OCI-LY3 (cell line): ENCODE measurements at regions not wholly inside any gene's neighbourhood (a gene's known extent, or its start where the extent isn't known, plus 50 kb on each side); places are given as distances from the start of the nearest gene placed in this dataset.

Experiments used
- H2AFZ ChIP-seq: fragments of 200-600, 300-600 bp; shearing (Covaris generic); 2 replicates; pipeline ENCODE4 v1.6.0; 2014; ENCODE audit warnings: antibody characterized with exemption, low read depth, low read length
- H3K27ac ChIP-seq: fragments of 200-600, 300-600 bp; sonication (generic); 2 replicates; pipeline ENCODE4 v1.5.1; 2014; ENCODE audit warnings: mild to moderate bottlenecking, low read length, moderate library complexity, mixed read lengths
- H3K27me3 ChIP-seq: fragments of 200-600, 300-600 bp; sonication (generic); 2 replicates; pipeline ENCODE4 v1.6.1; 2014; ENCODE audit warnings: low read depth, low read length, mixed read lengths
- H3K36me3 ChIP-seq: fragments of 200-600, 300-600 bp; sonication (generic); replicated peaks from 2 replicates; pipeline ENCODE3; 2014; ENCODE audit warnings: low read depth, low read length, mixed read lengths
- H3K4me1 ChIP-seq: fragments of 300-600, 200-600 bp; sonication (generic); 2 replicates; pipeline ENCODE4 v1.6.1; 2014; ENCODE audit warnings: low read length, mixed read lengths
- H3K4me2 ChIP-seq: fragments of 200-600, 300-600 bp; sonication (generic); 2 replicates; pipeline ENCODE4 v1.6.1; 2014; ENCODE audit warnings: low read length, mixed read lengths
- H3K4me3 ChIP-seq: fragments of 300-600, 200-600 bp; sonication (generic); 2 replicates; pipeline ENCODE4 v1.5.1; 2014; ENCODE audit warnings: antibody characterized with exemption, mild to moderate bottlenecking, low read length, moderate library complexity
- H3K79me2 ChIP-seq: fragments of 300-600, 200-600 bp; shearing (Covaris generic); 2 replicates; pipeline ENCODE4 v1.6.1; 2014; ENCODE audit warnings: mild to moderate bottlenecking, low read length, mixed read lengths
- H3K9ac ChIP-seq: fragments of 300-600, 200-600 bp; shearing (Covaris generic); 2 replicates; pipeline ENCODE4 v1.6.0; 2014; ENCODE audit warnings: mild to moderate bottlenecking, low read length, moderate library complexity
- H3K9me3 ChIP-seq: fragments of 200-600, 300-600 bp; shearing (Covaris generic); 2 replicates; pipeline ENCODE4 v1.6.1; 2014; ENCODE audit warnings: low read length, mixed read lengths; ENCODE audit not compliant: insufficient read depth
- H4K20me1 ChIP-seq: fragments of 200-600, 300-600 bp; sonication (generic); 2 replicates; pipeline ENCODE4 v1.6.1; 2016; ENCODE audit warnings: low read length, mixed read lengths; ENCODE audit not compliant: insufficient read depth
- CTCF ChIP-seq: fragments of 200-600, 300-600 bp; sonication (generic); IDR thresholded peaks from 2 replicates; pipeline ENCODE4 v1.5.1; 2014; ENCODE audit warnings: antibody characterized with exemption, low read length, low read depth
- EZH2phosphoT487 ChIP-seq: fragments of 200-600 bp; shearing (Covaris generic); IDR thresholded peaks from 2 replicates; pipeline ENCODE4 v1.6.1; 2018; ENCODE audit warnings: antibody characterized with exemption, mixed run types, low read depth

GRCh38 chr11:109838026-109838425 is 255.2 kb upstream of the ZC3H12C start:
- Histone ChIP-seq H4K20me1 (no peaks in the 10 kb centered on the region), H3K4me1 (no peaks in the 10 kb centered on the region), H3K36me3 (no peaks in the 10 kb centered on the region), H3K4me2 (no peak overlapping the region), H3K79me2 (no peaks in the 10 kb centered on the region), H3K4me3 (no peak overlapping the region), H3K27ac (no peak overlapping the region), H3K9ac (no peak overlapping the region), H2AFZ (no peak overlapping the region), H3K9me3 (no peaks in the 10 kb centered on the region), H3K27me3 (no peaks in the 10 kb centered on the region; the same call in 1 of the 2 replicates)
- TF ChIP-seq EZH2phosphoT487 (no peak), CTCF (no peak)

GRCh38 chr11:109845437-109845836 is 247.8 kb upstream of the ZC3H12C start:
- Histone ChIP-seq H3K36me3 (no peaks in the 10 kb centered on the region), H3K4me2 (no peak overlapping the region), H3K27ac (no peak overlapping the region), H3K4me3 (no peak overlapping the region), H2AFZ (no peak overlapping the region), H3K79me2 (no peaks in the 10 kb centered on the region), H4K20me1 (no peaks in the 10 kb centered on the region), H3K4me1 (no peaks in the 10 kb centered on the region), H3K27me3 (no peaks in the 10 kb centered on the region), H3K9me3 (no peaks in the 10 kb centered on the region), H3K9ac (no peak overlapping the region)
- no peak for TF ChIP-seq CTCF

GRCh38 chr11:109847621-109848020 is 245.6 kb upstream of the ZC3H12C start:
- Histone ChIP-seq H3K9ac (no peak overlapping the region), H3K4me3 (no peak overlapping the region), H3K9me3 (no peaks in the 10 kb centered on the region), H3K27me3 (no peaks in the 10 kb centered on the region), H4K20me1 (no peaks in the 10 kb centered on the region), H2AFZ (no peak overlapping the region), H3K27ac (no peak overlapping the region), H3K36me3 (no peaks in the 10 kb centered on the region), H3K79me2 (no peaks in the 10 kb centered on the region), H3K4me2 (no peak overlapping the region), H3K4me1 (no peaks in the 10 kb centered on the region)
- no peak for TF ChIP-seq CTCF
- no peak for TF ChIP-seq EZH2phosphoT487

GRCh38 chr11:109849051-109849450 is 244.1 kb upstream of the ZC3H12C start:
- TF ChIP-seq EZH2phosphoT487: no peak
- no peak for TF ChIP-seq CTCF

More at GRCh38 chr11:109849051-109849450, 244.1 kb upstream of the ZC3H12C start:
- Histone ChIP-seq H3K9ac (no peak overlapping the region), H3K79me2 (no peaks in the 10 kb centered on the region), H3K27me3 (no peaks in the 10 kb centered on the region), H4K20me1 (no peaks in the 10 kb centered on the region), H3K4me1 (peaks cover 5% of the 10 kb centered on the region; the same call in 1 of the 2 replicates), H3K27ac (no peak overlapping the region), H2AFZ (no peak overlapping the region), H3K4me3 (no peak overlapping the region), H3K9me3 (no peaks in the 10 kb centered on the region), H3K4me2 (no peak overlapping the region), H3K36me3 (no peaks in the 10 kb centered on the region)
